NCI-H1048 (cell line): ENCODE measurements at regions not wholly inside any gene's neighbourhood (a gene's known extent, or its start where the extent isn't known, plus 50 kb on each side); places are given as distances from the start of the nearest gene placed in this dataset.
"Not testable (repeated sequence)": the region's sequence is repeated elsewhere in the genome, so short reads cannot be mapped to it uniquely, and the experiment has no call there.

Experiments
- DNase-seq: peaks from one replicate; lab custom pipeline; 2025; lab: John Stamatoyannopoulos, UW

- DNase-seq: no peak
Observed at GRCh38 chr2:11877764-11878163, 131.3 kb downstream of the LPIN1 start.

- DNase-seq: not testable (repeated sequence)
Observed at GRCh38 chr2:11885253-11885652, 138.8 kb downstream of the LPIN1 start.

GRCh38 chr2:11886899-11887298 lies 140.5 kb downstream of the LPIN1 start:
- DNase-seq: not testable (repeated sequence)

GRCh38 chr2:11889101-11889850 lies 142.8 kb downstream of the LPIN1 start:
- no peak for DNase-seq

- no peak for DNase-seq
Observed at GRCh38 chr2:11889854-11890253, 143.4 kb downstream of the LPIN1 start.

GRCh38 chr2:11891028-11891427 lies 144.6 kb downstream of the LPIN1 start:
- no peak for DNase-seq

- DNase-seq: no peak
Observed at GRCh38 chr2:11891671-11892440, 145.4 kb downstream of the LPIN1 start.

- DNase-seq: no peak
Observed at GRCh38 chr2:11896386-11896785, 150.0 kb downstream of the LPIN1 start.

- no peak for DNase-seq
Observed at GRCh38 chr2:11898576-11898975, 152.1 kb downstream of the LPIN1 start.

GRCh38 chr2:11899264-11899818 lies 152.9 kb downstream of the LPIN1 start:
- no peak for DNase-seq

- DNase-seq: not testable (repeated sequence)
Observed at GRCh38 chr2:11900891-11901290, 154.5 kb downstream of the LPIN1 start.

- no peak for DNase-seq
Observed at GRCh38 chr2:11901351-11902069, 155.1 kb downstream of the LPIN1 start.

GRCh38 chr2:11903085-11903606 lies 156.7 kb downstream of the LPIN1 start:
- no peak for DNase-seq

- DNase-seq: no peak
Observed at GRCh38 chr2:11904029-11904428, 157.6 kb downstream of the LPIN1 start.

GRCh38 chr2:11904941-11905340 lies 158.5 kb downstream of the LPIN1 start:
- DNase-seq: no peak

GRCh38 chr2:11907190-11907589 lies 160.8 kb downstream of the LPIN1 start:
- no peak for DNase-seq

- DNase-seq: no peak
Observed at GRCh38 chr2:11910971-11911370, 164.5 kb downstream of the LPIN1 start.

- DNase-seq: no peak
Observed at GRCh38 chr2:11912980-11913379, 166.5 kb downstream of the LPIN1 start.

- no peak for DNase-seq
Observed at GRCh38 chr2:11914455-11914854, 168.0 kb downstream of the LPIN1 start.

GRCh38 chr2:11915650-11916049 lies 169.2 kb downstream of the LPIN1 start:
- no peak for DNase-seq

- DNase-seq: no peak
Observed at GRCh38 chr2:11919953-11920352, 173.5 kb downstream of the LPIN1 start.

- DNase-seq: no peak
Observed at GRCh38 chr2:11920993-11921583, 174.7 kb downstream of the LPIN1 start.
